NCI-H2196 treated with DMSO at 0.1 percent for 48 hours (cell line): ENCODE measurements at regions not wholly inside any gene's neighbourhood (a gene's known extent, or its start where the extent isn't known, plus 50 kb on each side); places are given as distances from the start of the nearest gene placed in this dataset.

Experiments
- DNase-seq: peaks from one replicate; lab custom pipeline; 2025; ENCODE audit not compliant: unreplicated experiment; lab: John Stamatoyannopoulos, UW

DNA sequence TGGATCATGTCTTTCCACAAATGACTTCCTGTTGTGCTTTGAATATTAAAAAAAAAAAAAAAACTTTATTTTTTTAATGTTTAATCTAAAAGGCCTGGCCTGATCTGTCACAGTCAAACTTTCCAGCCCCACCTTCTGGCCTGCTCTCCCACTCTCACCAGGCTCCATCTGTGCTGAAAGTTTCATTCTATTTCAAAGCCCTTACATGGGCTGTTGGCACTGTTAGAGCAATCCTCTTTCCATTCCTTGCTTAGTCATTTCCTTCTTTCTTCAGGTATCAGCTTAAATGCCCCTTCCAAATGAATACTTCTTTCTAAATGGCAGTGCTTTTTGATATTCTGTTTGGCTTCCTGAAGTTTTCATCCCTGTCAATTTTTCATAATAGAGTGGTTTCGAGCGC is 1104.8 kb upstream of the C9orf72 start:
- no peak for DNase-seq

DNA sequence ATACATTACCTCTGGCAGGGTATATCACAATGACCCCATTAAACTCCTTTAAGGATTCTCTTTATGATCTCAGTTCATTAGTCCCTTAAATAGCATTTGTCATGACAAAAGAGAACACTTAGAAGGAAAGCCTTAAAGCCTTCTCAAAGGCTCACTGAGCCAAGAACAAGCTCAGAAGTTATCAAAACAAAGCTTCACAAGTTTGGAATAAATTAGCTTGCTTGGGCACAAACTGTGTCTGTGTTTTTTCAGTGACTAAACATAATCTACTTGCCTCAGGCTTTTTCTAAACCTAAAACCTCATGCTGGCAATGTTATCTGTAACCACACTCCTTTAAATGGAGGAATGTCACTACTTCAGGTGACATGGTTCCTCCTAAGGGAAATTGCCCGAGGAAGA is 1114.9 kb upstream of the C9orf72 start:
- DNase-seq = no peak

DNA sequence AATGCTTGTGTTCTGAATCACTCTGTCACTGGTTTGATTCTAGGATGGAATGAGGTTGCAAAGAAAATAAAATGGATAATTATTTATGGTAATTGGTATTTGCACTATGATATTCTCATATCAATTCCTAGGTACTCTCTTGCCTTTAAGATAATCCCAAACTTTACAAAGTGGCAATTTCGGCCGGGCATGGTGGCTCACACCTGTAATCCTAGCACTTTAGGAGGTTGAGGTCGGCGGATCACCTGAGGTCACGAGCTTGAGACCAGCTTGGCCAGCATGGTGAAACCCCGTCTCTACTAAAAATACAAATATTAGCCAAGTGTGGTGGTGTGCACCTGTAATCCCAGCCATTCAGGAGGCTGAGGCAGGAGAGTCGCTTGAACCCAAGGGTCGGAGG is 1118.7 kb upstream of the C9orf72 start:
- DNase-seq = no peak

DNA sequence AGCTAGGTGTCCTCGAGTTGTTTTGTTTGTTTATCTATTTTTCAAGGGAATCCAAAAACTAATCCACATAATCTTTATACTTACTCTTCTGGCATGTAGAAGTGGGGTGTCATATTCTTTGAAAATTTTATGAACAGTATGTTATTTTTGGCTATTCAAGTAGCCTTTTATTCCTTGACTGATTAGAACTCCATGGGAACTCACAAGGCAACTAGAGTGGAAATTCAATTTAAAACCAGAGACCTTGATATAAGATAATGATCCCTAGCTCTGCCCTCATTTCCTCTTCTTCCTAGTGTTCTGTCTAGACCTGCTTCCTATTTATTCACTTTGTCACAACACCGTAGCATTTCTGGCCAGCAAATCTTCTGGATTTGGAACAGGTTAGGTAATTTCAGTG is 1123.7 kb upstream of the C9orf72 start:
- DNase-seq = no peak

DNA sequence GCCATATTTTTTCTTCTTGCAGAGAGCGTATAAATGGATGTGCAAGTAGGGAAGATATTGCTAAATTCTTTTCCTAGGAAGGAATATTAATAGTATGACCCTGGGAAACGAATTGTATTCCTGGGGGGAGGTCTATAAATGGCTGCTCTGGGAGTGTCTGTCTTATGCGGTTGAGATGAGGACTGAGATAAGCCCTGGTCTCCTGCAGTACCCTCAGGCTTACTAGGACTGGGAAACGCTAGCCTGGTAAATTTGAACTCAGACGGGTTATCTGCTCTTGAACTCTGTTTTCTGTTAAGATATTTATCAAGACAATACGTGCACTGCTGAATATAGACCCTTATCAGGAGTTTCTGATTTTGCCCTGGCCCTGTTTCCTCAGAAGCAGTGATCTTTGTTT is 1126.4 kb upstream of the C9orf72 start:
- DNase-seq = no peak

DNA sequence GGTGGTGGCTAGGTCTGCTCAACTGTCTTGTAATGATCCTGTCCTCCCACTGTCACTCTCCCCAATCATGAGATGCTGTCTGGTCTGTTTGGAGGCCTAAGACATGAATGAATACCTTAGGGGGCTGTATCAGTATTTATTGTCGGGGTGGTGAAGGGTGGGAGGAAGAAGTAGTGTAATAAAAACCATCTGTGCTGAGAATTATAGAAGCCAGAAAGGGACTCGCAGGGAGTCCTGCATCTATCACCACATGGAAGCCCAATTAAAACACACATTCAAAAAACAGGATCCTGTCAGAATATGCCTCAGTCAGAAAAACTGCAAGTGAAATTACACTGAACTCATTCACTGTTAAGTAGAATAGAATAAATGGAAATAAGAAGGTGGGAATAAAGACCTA is 1134.3 kb upstream of the C9orf72 start:
- DNase-seq = no peak

DNA sequence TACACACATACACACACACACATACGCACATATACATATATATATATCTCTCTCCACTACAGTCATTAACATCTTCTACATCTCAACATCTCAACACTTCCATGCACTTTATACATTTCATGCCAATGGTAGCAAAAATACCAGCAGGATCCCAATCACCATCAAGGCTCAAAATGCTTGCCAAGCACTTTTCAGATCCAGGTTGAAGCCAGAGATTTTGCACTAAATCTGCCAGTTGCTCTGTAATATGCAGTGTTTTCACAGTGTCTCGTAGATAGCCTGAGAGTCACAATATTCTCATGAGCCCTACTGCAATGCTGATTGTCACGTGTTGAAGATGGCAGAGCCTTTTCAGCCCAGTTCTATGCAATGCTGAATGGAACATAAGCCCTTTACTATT is 1140.9 kb upstream of the C9orf72 start:
- DNase-seq = no peak

DNA sequence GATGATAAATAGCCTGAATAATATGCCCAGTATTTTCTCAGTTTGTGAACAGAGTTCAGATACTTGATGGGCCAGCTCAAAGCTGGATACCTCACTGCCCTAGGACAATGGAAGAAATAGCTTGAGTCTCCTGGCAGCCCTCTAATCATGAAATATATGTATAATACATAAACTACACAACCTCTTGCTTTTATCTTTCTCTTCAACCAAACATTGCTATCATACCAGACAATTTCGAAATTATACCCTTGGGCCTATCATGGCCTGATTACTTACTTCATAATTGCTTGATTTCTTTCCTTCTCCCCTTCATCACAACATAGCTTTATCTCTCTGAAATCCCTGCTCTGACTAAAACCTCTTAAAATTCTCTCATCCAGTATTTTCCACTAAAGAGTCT is 1144.9 kb upstream of the C9orf72 start:
- no peak for DNase-seq

DNA sequence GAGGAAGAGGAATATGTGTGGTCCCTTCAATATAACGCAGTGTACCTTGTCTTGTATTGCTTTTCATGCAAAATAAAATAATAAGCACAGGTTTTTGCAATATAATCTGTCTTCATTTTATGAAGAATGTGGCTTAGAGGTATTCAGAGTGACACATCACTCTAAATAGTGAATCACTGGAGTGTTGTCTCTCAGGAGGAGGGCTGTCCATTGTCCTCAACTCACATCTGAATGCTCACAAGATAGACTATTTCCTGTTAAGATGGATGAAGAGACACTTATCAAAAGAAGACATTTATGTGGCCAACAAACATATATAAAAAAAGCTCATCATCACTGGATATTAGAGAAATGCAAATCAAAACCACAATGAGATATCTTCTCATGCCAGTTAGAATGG is 1147.5 kb upstream of the C9orf72 start:
- no peak for DNase-seq

DNA sequence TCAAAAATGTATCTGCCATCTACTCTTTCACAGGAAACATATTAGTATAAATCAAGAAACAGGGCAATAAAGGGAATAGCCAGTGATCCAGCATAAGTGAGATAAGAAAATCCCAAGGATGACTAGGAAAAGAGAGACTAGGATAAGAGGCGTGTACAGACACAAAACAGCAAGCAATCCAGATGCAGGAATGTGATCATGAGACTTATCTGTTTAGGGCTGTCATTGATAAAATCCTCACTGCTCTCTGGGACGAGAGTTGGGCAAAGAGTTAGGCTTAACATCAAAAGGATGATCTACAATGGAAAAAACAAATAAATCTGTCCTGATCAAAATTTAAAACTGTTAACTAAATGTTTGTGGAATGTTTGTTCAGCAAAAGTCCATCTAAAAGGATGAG is 1156.8 kb upstream of the C9orf72 start:
- DNase-seq = no peak

DNA sequence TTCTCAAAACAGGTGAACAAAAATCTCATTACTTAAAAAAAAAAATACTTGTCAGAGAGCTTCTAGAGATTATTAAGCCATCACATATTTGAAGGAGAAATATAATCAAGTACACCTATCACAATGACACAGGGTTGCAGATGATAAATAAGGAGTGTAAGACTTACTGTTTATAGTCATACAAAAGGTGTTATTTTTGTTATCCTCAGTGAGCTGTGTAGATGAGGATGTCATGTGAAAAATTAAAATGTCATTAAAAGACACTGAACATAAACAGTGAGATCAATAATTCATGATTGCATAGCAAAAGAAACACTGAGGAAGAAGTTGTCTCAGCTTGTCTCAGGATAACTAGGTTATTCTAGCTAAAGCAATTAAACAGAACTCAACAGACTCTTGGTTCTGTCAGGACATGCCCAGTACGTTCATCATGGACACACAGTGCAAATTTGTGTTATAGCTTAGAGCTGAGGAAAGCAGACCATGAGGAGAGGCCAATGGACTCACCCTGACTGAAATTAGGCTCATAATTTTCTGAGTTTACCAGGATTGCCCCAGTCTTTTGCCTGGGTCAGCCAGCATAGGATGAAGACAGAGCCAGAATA is 1162.6 kb upstream of the C9orf72 start:
- no peak for DNase-seq

DNA sequence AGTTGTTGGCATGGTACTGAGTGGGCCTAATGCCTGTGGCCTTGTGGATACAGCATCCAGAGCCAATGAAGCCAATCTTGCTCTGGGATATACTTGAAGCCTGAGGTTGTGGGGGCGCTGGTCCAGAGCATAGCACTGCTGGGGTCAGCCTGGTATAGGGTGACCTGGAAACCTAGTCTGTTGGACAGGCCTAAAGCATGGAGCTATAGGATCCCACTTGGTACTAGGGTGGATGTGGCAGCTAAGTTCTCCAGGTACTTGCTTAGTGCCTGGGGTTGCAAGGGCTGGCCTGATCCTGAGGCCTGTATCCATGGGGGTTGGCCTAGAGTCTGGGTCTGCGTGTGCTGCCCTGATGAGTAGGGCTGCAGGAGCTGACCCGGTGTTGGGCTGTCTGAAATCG is 1168.2 kb upstream of the C9orf72 start:
- DNase-seq = no peak

DNA sequence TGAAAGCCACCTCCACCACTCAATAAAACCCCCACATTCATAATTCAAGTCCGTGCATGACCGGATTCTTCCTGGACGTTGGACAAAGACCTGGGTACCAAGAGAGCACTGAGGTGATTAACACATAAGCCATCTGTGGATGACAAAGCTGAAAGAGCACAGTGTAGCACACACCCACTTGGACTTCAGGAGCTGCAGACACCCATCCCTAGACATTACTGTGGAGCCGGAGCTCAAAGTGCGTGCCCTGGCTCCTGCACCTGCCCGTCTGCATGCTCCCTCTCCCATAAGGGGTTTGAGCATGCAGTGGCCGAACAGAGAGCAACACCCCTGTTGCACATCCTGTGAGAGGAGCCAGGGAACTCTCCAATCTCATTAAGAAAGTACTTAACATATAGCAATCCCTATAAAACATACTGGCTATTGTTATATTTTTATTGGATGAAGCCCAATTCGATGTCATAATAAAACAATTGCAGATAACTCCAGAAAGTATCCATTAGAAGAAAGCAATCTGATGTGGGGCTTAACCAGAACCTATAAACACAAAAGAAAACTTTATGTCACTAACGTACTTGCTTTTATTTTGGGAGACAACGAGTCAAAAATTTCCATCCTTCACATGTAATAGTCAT is 1174.2 kb upstream of the C9orf72 start:
- no peak for DNase-seq

DNA sequence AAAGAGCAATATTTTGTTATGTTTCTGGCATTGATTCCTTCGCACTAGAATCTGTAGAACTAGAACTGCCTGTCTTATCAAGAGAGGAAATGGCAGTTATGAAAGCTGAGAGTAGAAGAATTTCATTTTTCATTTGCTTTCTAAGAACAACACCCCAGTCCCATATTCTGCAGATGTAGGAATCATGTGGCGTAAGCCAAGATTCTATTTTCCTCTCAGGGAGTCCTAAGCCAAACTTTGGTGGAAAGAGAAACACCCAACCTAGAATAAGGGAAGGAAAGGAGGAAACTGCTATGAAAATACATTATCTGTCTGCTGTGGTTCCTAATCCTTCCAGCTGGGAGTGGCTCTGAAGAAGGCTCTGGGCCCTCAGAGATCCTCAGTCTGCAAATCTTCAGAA is 1176.9 kb upstream of the C9orf72 start:
- no peak for DNase-seq

DNA sequence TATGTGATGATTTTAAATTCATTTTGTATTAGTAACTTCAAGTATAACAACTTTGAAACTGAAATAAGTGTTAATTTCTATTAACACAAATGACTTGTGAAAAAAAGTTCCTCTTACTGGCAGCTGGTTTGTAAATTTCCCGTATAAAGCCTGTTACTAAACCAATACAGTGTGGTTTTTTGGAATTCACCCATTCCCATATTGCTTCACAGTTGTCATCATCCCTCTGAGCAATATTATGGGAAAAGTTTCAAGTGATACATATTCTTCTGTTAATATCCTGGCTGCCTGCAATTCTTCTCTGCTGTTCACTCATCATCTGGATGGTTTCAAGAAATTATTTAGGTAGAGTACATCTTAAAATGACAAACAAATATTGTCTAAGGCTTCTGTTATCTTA is 1185.1 kb upstream of the C9orf72 start:
- DNase-seq = no peak

DNA sequence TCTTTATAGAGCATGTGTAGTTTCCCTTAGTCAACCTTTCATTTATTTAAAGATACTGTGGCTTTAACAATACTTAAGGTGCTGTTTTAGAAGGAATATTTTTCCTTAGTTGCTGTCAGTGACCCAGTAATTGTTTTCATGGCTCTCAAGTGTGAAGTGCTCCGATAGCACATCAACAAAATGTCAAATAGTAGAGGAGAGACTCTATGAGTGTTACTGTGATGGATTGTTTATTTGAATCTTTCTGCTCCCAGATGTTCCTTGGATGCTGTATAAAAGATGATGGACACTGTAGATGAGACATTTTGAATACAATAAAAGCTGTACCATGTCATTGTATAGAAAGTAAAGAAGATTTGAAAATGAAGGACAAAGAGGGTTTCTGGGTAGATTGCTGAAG is 1185.7 kb upstream of the C9orf72 start:
- DNase-seq = no peak

DNA sequence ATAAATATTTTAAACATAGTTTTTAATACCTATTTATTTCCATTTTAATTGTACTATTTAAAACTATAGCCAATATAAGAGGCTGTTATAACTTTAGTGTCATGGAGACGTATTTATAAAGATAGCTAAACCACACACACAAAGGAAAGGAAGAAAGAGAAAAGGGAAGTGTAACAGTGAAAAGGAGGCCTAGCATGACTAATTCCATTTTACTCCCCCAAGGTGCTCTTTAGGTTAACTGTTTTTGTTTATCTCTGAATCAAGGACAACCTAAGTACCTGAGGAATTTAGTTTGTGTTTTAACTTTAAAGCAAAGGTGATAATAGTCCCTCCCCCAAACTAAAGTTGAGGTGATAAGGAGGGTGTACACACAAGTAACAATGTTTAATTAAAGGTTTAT is 1188.9 kb upstream of the C9orf72 start:
- no peak for DNase-seq

DNA sequence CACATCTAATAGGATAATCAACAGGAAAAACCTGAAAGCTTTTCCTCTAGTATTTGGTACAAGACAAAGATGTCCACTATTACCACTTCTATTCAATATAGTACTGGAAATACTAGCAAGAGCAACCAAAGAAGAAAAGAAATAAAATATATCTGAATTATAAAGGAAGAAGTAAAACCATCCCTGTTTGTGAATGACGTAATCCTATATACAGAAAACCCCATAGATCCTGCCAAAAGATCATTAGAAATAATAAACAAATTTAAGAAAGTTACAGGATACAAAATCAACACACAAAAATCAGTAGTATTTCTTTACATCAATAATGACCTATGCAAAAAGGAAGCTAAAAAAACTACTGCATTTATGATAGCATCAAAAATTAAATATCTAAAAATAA is 1191.3 kb upstream of the C9orf72 start:
- no peak for DNase-seq

DNA sequence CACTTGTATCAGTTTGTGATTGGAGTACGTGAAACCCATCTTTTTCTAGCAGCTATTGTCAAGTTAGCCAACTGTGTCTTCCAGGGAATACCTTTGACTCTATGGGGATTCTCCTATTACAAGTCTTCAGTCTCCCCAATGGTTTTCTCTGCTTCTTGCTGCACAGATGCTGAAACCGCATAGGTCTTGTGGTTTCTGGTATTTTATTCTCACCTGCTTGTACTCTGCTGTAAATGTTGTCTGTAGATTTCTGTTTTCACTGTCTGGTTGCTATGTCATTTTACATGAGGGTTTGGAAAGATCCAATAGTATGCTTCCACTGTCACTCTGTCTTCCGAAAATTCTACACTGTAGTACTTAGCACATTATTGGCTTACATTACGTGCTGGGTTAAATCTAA is 1196.9 kb upstream of the C9orf72 start:
- no peak for DNase-seq

DNA sequence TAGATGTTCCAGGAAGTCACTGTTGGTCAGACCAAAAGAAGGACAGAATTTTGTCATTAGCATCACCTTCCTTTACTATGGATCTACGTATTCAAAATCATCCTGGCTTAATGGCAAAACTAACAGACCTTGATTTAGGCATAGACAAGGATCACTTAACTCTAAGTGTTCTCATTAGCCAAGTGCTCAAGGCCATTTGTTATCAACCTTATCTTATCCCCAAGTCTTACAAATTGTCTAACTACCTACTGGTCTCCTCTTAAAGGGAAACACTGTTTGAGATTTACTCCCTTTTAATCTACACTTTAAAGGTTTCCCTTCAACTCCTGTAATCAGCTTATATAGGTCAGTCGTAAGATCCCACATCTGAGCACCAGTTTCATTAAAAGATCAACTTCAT is 1197.5 kb upstream of the C9orf72 start:
- DNase-seq = no peak

DNA sequence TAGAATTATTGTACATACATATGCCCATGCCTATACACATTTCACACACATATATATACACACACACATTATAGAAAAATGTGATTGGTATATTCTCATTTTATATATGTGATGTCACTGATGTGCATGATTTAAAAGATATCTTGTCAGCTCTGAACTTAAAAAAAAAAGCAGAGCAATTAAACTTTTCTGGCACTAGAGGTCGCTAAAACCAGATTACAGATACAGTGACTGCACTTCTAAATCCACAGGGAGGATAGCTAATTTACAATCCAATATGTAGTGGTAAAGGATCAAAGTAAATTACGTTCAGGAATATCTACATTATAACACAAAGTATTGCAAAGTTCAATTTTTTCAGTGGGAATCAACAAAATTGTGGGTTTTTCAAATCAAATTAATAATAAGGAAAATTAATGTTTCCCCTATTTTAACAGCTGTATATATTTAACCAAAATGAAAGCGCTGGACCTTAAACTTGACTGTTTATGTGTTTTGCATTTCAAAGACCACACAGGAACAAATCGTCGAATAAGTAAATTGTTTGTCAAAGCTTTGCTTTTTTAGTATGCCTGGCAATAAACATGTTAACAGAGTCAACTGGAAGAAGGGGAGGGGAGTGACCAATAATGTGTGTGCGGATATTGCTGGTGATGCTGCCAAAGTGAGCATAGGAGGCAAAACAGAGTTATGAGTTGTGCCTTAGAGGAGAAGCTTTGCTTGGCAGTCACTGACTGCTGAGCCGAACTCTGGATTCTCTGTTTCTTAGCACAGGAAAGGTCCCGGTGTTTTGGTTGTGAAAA is 1201.4 kb upstream of the C9orf72 start:
- peak; percentile 7 for DNase-seq

DNA sequence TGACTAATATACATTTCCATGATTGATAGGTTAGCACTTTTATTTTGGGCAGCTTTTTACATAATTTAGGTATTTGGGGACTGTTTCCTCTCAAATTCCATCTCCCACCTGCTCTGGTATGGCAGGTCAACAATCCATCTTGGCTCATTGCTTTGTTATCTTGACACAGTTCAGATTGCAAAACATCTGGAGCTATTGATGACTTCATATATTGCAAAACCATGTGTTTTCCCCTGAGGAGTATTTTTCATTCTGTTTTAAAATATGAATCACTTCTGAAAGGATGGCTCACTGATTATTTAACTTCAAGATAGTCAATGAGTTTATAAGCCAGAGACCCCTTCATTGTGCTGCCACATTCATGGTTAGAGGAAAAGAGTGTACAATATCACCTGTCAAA is 1206.0 kb upstream of the C9orf72 start:
- no peak for DNase-seq

DNA sequence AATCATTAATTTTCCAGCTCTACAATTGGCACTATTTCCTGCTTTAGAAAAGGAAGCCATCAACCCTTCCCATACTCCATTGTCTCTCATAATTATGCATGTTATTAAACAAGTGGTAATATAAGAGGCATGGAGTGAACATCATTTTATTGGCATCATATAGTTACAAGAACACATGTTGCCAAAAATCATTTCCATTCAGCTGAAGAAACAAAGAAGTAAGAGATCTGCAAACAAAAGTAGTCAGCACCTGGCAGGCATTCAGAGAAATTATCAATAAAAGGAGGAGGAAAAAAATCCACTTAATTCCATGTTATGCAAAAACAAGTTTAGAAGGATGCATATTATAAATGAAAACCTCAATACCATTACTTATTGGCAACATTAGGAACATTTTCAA is 1208.2 kb upstream of the C9orf72 start:
- peak; percentile 45 for DNase-seq
